Neuronal stem cell (in vitro differentiated cells): ENCODE measurements at regions not wholly inside any gene's neighbourhood (a gene's known extent, or its start where the extent isn't known, plus 50 kb on each side); places are given as distances from the start of the nearest gene placed in this dataset.

Experiments
- DNase-seq: peaks from one replicate; pipeline ENCODE4 v3.0.0-alpha.2; 2013; ENCODE audit warnings: low spot score
- H2AFZ ChIP-seq: one replicate; pipeline ENCODE4 v1.6.1; 2013; ENCODE audit warnings: mild to moderate bottlenecking, low read length, inconsistent platforms
- H2AK5ac ChIP-seq: 2 replicates; pipeline ENCODE4 v1.6.1; 2013; ENCODE audit warnings: low read depth, mild to moderate bottlenecking, inconsistent platforms, low read length, moderate library complexity, mixed read lengths
- H2BK120ac ChIP-seq: 2 replicates; pipeline ENCODE4 v1.6.1; 2013; ENCODE audit warnings: low read depth, mild to moderate bottlenecking, inconsistent platforms, low read length, moderate library complexity, mixed read lengths
- H2BK12ac ChIP-seq: one replicate; pipeline ENCODE4 v1.6.1; 2013; ENCODE audit warnings: low read length, inconsistent platforms
- H2BK15ac ChIP-seq: 2 replicates; pipeline ENCODE4 v1.6.1; 2013; ENCODE audit warnings: mild to moderate bottlenecking, low read length, inconsistent platforms, mixed read lengths
- H2BK5ac ChIP-seq: one replicate; pipeline ENCODE4 v1.6.1; 2013; ENCODE audit warnings: inconsistent platforms, mild to moderate bottlenecking, low read length, moderate library complexity
- H3K14ac ChIP-seq: one replicate; pipeline ENCODE4 v1.6.1; 2013; ENCODE audit warnings: low read length, inconsistent platforms
- H3K18ac ChIP-seq: 2 replicates; pipeline ENCODE4 v1.6.1; 2013; ENCODE audit warnings: low read length, inconsistent platforms
- H3K23ac ChIP-seq: 2 replicates; pipeline ENCODE4 v1.6.1; 2013; ENCODE audit warnings: low read depth, mild to moderate bottlenecking, mixed read lengths, low read length, inconsistent platforms; ENCODE audit not compliant: poor library complexity
- H3K27ac ChIP-seq: replicated peaks from 3 replicates; pipeline ENCODE4 v1.5.1; 2013; ENCODE audit warnings: low read length, inconsistent platforms
- H3K27me3 ChIP-seq, 3 experiments: 2 replicates each; pipeline ENCODE4 v1.6.1; 2013; ENCODE audit warnings: low read length in 3 of 3, mild to moderate bottlenecking in 2 of 3, inconsistent platforms in 1 of 3, low read depth in 1 of 3, mixed read lengths in 1 of 3, moderate library complexity in 1 of 3; ENCODE audit not compliant: control insufficient read depth in 3 of 3, insufficient read depth in 3 of 3
- H3K36me3 ChIP-seq, 2 donors: replicated peaks in 1 of 2; 2 replicates each; pipeline ENCODE4 v1.6.1; 2013; ENCODE audit warnings: low read length in 2 of 2; ENCODE audit not compliant: control insufficient read depth in 2 of 2, insufficient read depth in 2 of 2
- H3K4ac ChIP-seq: 2 replicates; pipeline ENCODE4 v1.6.1; 2013; ENCODE audit warnings: inconsistent platforms, mild to moderate bottlenecking, low read length, moderate library complexity
- H3K4me1 ChIP-seq, 2 donors: 1 replicate in 1 of 2; 2 replicates in 1 of 2; pipeline ENCODE4 v1.6.1; 2013; ENCODE audit warnings: low read length in 2 of 2, low read depth in 1 of 2; ENCODE audit not compliant: control insufficient read depth in 2 of 2, insufficient read depth in 1 of 2
- H3K4me2 ChIP-seq: one replicate; pipeline ENCODE4 v1.6.1; 2013; ENCODE audit warnings: mild to moderate bottlenecking, low read length, inconsistent platforms; ENCODE audit not compliant: insufficient read depth, poor library complexity, severe bottlenecking
- H3K4me3 ChIP-seq, 2 donors: 2 replicates each; pipeline ENCODE4 v1.5.1; 2013; ENCODE audit warnings: low read length in 2 of 2, mild to moderate bottlenecking in 2 of 2, inconsistent platforms in 1 of 2, moderate library complexity in 1 of 2
- H3K79me1 ChIP-seq: one replicate; pipeline ENCODE4 v1.6.1; 2013; ENCODE audit warnings: low read depth, mild to moderate bottlenecking, inconsistent platforms, low read length, moderate library complexity
- H3K9ac ChIP-seq: one replicate; pipeline ENCODE4 v1.6.1; 2013; ENCODE audit warnings: mild to moderate bottlenecking, low read depth, low read length, inconsistent platforms; ENCODE audit not compliant: poor library complexity
- H3K9me3 ChIP-seq, 2 donors: replicated peaks in 1 of 2; 2 replicates each; pipeline versions ENCODE3 to v1.6.1; 2013; ENCODE audit warnings: low read length in 2 of 2, mild to moderate bottlenecking in 2 of 2, inconsistent platforms in 1 of 2, low read depth in 1 of 2, mixed read lengths in 1 of 2, moderate library complexity in 1 of 2; ENCODE audit not compliant: control insufficient read depth in 2 of 2, insufficient read depth in 1 of 2
- H4K8ac ChIP-seq: one replicate; pipeline ENCODE4 v1.6.1; 2013; ENCODE audit warnings: low read depth, mild to moderate bottlenecking, inconsistent platforms, low read length, moderate library complexity
- H4K91ac ChIP-seq: one replicate; pipeline ENCODE4 v1.6.1; 2013; ENCODE audit warnings: low read length, low read depth, mild to moderate bottlenecking, inconsistent platforms; ENCODE audit not compliant: poor library complexity
- WGBS, 2 donors: extraction: QIAGEN DNeasy Blood & Tissue Kit; methylation state at CpG; one replicate each; pipeline ENCODE4 v1.1.7; 2013; ENCODE audit warnings: missing lambda C conversion rate in 2 of 2, mixed read lengths in 1 of 2; ENCODE audit not compliant: insufficient read length in 2 of 2, insufficient replicate concordance in 1 of 2; ENCODE audit errors: extremely low coverage in 2 of 2; 5-methylcytosine and 5-hydroxymethylcytosine counted together

DNA sequence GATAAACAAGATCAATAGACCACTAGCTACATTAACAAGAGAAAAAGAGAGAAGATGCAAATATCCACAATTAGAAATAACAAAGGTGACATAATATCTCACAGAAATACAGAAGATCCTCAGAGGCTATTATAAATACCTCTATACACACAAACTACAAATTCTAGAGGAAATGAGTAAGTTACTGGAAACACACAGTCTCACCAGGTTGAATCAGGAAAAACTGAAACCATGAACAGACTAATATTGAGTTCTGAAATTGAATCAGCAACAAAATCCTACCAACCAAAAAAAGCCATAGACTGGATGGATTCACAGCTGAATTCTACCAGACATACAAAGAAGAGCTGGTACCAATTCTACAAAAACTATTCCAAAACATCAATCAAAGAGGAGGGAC is 211.8 kb upstream of the CPEB2 start:
- H3K9ac ChIP-seq = no peak overlapping the region
- no peak overlapping the region for H3K18ac ChIP-seq
- no peak overlapping the region for H2AK5ac ChIP-seq
- no peak overlapping the region for H4K91ac ChIP-seq
- no peak overlapping the region for H2BK12ac ChIP-seq
- no peak overlapping the region for H2BK120ac ChIP-seq
- H2BK5ac ChIP-seq = no peak overlapping the region
- no peaks in the 10 kb centered on the region for H3K4me1 ChIP-seq
- no peak overlapping the region for H2BK15ac ChIP-seq
- H3K4me2 ChIP-seq = no peak overlapping the region
- no peak overlapping the region for H3K14ac ChIP-seq
- H3K4me3 ChIP-seq = no peak overlapping the region
- H3K36me3 ChIP-seq = no peaks in the 10 kb centered on the region
- H3K79me1 ChIP-seq = no peaks in the 10 kb centered on the region
- peaks cover 2 to 6% of the 10 kb centered on the region in 2 donors for H3K9me3 ChIP-seq
- no peak for DNase-seq
- H3K27me3 ChIP-seq = no peaks in the 10 kb centered on the region
- no peak overlapping the region for H3K23ac ChIP-seq
- H3K27ac ChIP-seq = no peak overlapping the region
- no peak overlapping the region for H2AFZ ChIP-seq
- H4K8ac ChIP-seq = no peak overlapping the region
- no peak overlapping the region for H3K4ac ChIP-seq

DNA sequence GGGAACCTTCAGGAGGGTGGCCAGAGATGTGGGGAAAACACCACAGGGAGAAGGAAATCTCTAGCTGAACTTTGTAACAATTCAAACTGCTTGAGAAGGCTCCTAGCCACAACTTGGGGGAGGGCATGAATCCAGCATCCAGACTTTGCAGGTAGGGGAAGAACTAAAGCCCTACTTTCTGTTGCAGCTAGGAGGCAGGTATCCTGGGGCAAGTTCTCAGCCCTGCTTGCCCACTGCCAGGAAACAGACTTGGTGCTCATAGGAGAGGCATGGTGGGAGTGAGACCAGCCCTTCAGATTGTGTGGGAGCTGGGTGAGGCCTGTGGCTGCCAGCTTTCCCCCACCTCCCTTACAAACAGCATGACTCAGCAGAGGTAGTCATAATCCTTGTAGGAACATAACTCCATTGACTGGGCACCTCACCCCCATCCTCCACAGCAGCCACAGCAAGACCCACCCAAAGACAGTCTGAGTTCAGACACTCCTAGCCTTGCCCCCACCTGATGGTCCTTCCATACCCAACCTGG is 209.5 kb upstream of the CPEB2 start:
- H3K9ac ChIP-seq = no peak overlapping the region
- H3K14ac ChIP-seq = no peak overlapping the region
- no peak overlapping the region for H2BK15ac ChIP-seq
- no peaks in the 10 kb centered on the region for H3K36me3 ChIP-seq
- H2AFZ ChIP-seq = no peak overlapping the region
- H3K4me1 ChIP-seq = no peaks in the 10 kb centered on the region
- no peaks in the 10 kb centered on the region for H3K27me3 ChIP-seq
- no peak overlapping the region for H4K91ac ChIP-seq
- no peak overlapping the region for H2BK120ac ChIP-seq
- H3K4me3 ChIP-seq = no peak overlapping the region
- no peak overlapping the region for H3K4ac ChIP-seq
- no peak overlapping the region for H3K27ac ChIP-seq
- H2BK12ac ChIP-seq = no peak overlapping the region
- no peak overlapping the region for H3K4me2 ChIP-seq
- no peaks in the 10 kb centered on the region for H3K79me1 ChIP-seq
- H2BK5ac ChIP-seq = no peak overlapping the region
- H3K23ac ChIP-seq = no peak overlapping the region
- DNase-seq = no peak
- no peak overlapping the region for H3K18ac ChIP-seq
- H2AK5ac ChIP-seq = no peak overlapping the region
- no peak overlapping the region for H4K8ac ChIP-seq
- H3K9me3 ChIP-seq = peaks cover under 1 to 4% of the 10 kb centered on the region in 2 donors

DNA sequence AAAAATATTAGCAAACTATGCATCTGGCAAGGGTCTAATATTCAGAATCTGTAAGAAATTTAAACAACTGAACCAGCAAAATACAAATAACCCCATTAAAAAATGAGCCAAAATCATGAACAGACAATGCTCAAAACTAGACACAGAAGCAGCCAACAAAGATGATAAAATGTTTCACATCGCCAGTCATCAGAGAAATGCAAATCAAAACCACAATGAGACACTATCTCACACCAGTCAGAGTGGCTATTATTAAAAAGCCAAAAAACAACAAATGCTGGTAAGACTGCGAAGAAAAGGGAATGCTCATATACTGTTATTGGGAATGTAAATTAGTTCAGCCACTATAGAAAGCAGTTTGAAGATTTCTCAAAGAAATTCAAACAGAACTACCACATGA is 201.3 kb upstream of the CPEB2 start:
- H2BK120ac ChIP-seq = no peak overlapping the region
- H3K79me1 ChIP-seq = no peaks in the 10 kb centered on the region
- H2BK15ac ChIP-seq = no peak overlapping the region
- no peak overlapping the region for H2AK5ac ChIP-seq
- no peaks in the 10 kb centered on the region for H3K27me3 ChIP-seq
- no peak overlapping the region for H3K14ac ChIP-seq
- no CpG with 5 or more reads among the region's 2 CpGs for WGBS, 2 donors
- no peak overlapping the region for H4K91ac ChIP-seq
- H3K4me2 ChIP-seq = no peak overlapping the region
- no peak for DNase-seq
- H3K18ac ChIP-seq = no peak overlapping the region
- H2BK5ac ChIP-seq = no peak overlapping the region
- no peak overlapping the region for H2BK12ac ChIP-seq
- no peak overlapping the region for H3K4me3 ChIP-seq
- no peak overlapping the region for H3K9ac ChIP-seq
- no peak overlapping the region for H3K23ac ChIP-seq
- H4K8ac ChIP-seq = no peak overlapping the region
- H3K4ac ChIP-seq = no peak overlapping the region
- no peak overlapping the region for H2AFZ ChIP-seq
- no peaks in the 10 kb centered on the region for H3K4me1 ChIP-seq
- H3K36me3 ChIP-seq = no peaks in the 10 kb centered on the region
- H3K27ac ChIP-seq = no peak overlapping the region
- H3K9me3 ChIP-seq = peaks cover 0 to 3% of the 10 kb centered on the region in 2 donors

DNA sequence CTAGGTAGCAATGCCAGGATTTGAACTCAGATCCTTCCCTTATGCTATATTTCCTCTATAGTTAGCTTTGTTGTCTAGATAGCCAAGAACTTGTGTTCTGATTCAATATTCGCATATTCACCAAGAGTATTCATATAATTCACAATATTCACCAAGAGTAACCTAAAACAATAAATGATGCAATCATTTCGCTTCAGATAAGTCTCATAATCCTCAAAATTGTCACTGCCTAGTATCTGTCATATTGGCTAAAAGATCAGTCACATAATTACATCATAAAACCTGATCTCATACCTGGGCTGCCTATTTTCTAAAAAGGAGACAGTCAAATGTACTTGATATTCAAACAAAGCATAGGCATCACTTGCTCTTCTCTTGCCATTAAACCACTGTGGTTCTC is 199.7 kb upstream of the CPEB2 start:
- DNase-seq = no peak
- H3K9me3 ChIP-seq = peaks cover 0 to 3% of the 10 kb centered on the region in 2 donors
- H4K91ac ChIP-seq = no peak overlapping the region
- H3K23ac ChIP-seq = no peak overlapping the region
- no peak overlapping the region for H3K9ac ChIP-seq
- H3K79me1 ChIP-seq = no peaks in the 10 kb centered on the region
- no peak overlapping the region for H2BK15ac ChIP-seq
- no CpG with 5 or more reads among the region's 2 CpGs for WGBS, 2 donors
- no peak overlapping the region for H2BK5ac ChIP-seq
- H3K4me1 ChIP-seq = no peaks in the 10 kb centered on the region
- no peak overlapping the region for H3K18ac ChIP-seq
- no peaks in the 10 kb centered on the region for H3K36me3 ChIP-seq
- no peak overlapping the region for H4K8ac ChIP-seq
- H3K14ac ChIP-seq = no peak overlapping the region
- H2BK12ac ChIP-seq = no peak overlapping the region
- no peaks in the 10 kb centered on the region for H3K27me3 ChIP-seq
- H2BK120ac ChIP-seq = no peak overlapping the region
- H2AK5ac ChIP-seq = no peak overlapping the region
- H3K4me3 ChIP-seq = no peak overlapping the region
- no peak overlapping the region for H3K4ac ChIP-seq
- H3K4me2 ChIP-seq = no peak overlapping the region
- H3K27ac ChIP-seq = no peak overlapping the region
- H2AFZ ChIP-seq = no peak overlapping the region
